CD4-positive, CD25-positive, alpha-beta regulatory T cell (primary cell): ENCODE measurements at regions not wholly inside any gene's neighbourhood (a gene's known extent, or its start where the extent isn't known, plus 50 kb on each side); places are given as distances from the start of the nearest gene placed in this dataset.
"Not testable (repeated sequence)": the region's sequence is repeated elsewhere in the genome, so short reads cannot be mapped to it uniquely, and the experiment has no call there.

Source experiments
- ATAC-seq, 2 donors: fragments of 150-1000 bp; cut with Tn5 transposase; one replicate each; pipeline ENCODE4 v1.10.0; 2021; ENCODE audit warnings: low read depth in 2 of 2, moderate number of reproducible peaks in 2 of 2, moderate library complexity in 1 of 2
- DNase-seq, 3 donors: peaks; one replicate each; pipeline versions ENCODE4 v3.0.0 to v3.0.0-alpha.2; 2012 to 2022; ENCODE audit warnings: mixed read lengths in 1 of 3
- H3K27ac ChIP-seq: one replicate; pipeline ENCODE4 v1.7.0; 2013; ENCODE audit warnings: mild to moderate bottlenecking, low read length; ENCODE audit not compliant: insufficient read depth, poor library complexity, severe bottlenecking
- H3K27me3 ChIP-seq: one replicate; pipeline ENCODE4 v1.7.0; 2013; ENCODE audit warnings: low read length; ENCODE audit not compliant: control insufficient read depth, insufficient read depth
- H3K36me3 ChIP-seq: one replicate; pipeline ENCODE4 v1.7.0; 2013; ENCODE audit warnings: mild to moderate bottlenecking, low read length, moderate library complexity; ENCODE audit not compliant: control insufficient read depth, insufficient read depth
- H3K4me1 ChIP-seq: 2 replicates; pipeline ENCODE4 v1.7.0; 2013; ENCODE audit warnings: mild to moderate bottlenecking, low read length; ENCODE audit not compliant: insufficient read depth, control insufficient read depth, poor library complexity, severe bottlenecking
- H3K4me3 ChIP-seq: one replicate; pipeline ENCODE4 v1.7.0; 2013; ENCODE audit warnings: low read depth, mild to moderate bottlenecking, low read length, moderate library complexity
- H3K9me3 ChIP-seq, 2 experiments: 1 replicate in 1 of 2; 2 replicates in 1 of 2; pipeline ENCODE4 v1.7.0; 2013; ENCODE audit warnings: low read length in 2 of 2, mild to moderate bottlenecking in 1 of 2, moderate library complexity in 1 of 2; ENCODE audit not compliant: control insufficient read depth in 2 of 2
- H3K27ac Mint-ChIP-seq, 3 donors: one replicate each; pipeline ENCODE4 v1.8.0; 2020 to 2022; ENCODE audit warnings: mild to moderate bottlenecking in 3 of 3, mixed read lengths in 3 of 3, moderate library complexity in 2 of 3
- H3K27me3 Mint-ChIP-seq: one replicate; pipeline ENCODE4 v1.8.0; 2022; ENCODE audit warnings: mild to moderate bottlenecking, mixed read lengths
- H3K36me3 Mint-ChIP-seq: one replicate; pipeline ENCODE4 v1.8.0; 2020; ENCODE audit warnings: mixed read lengths
- H3K4me1 Mint-ChIP-seq, 4 donors: one replicate each; pipeline ENCODE4 v1.8.0; 2020 to 2022; ENCODE audit warnings: mixed read lengths in 4 of 4, mild to moderate bottlenecking in 1 of 4
- H3K4me3 Mint-ChIP-seq, 4 donors: one replicate each; pipeline ENCODE4 v1.8.0; 2020 to 2022; ENCODE audit warnings: mild to moderate bottlenecking in 4 of 4, mixed read lengths in 4 of 4, moderate library complexity in 3 of 4
- H3K9me3 Mint-ChIP-seq, 7 donors: one replicate each; pipeline ENCODE4 v1.8.0; 2020 to 2022; ENCODE audit warnings: mixed read lengths in 7 of 7, mild to moderate bottlenecking in 3 of 7, moderate library complexity in 2 of 7

- Histone ChIP-seq H3K36me3 (no peaks in the 10 kb centered on the region), H3K27me3 (no peaks in the 10 kb centered on the region), H3K9me3 (no peaks in the 10 kb centered on the region), H3K4me1 (no peaks in the 10 kb centered on the region), H3K4me3 (no peak overlapping the region), H3K27ac (no peak overlapping the region)
- ATAC-seq = no peak
- H3K9me3 Mint-ChIP-seq = peaks cover 2 to 11% (median 5%) of the 10 kb centered on the region in 7 donors
- DNase-seq = no peak
- no peak overlapping the region for H3K27ac Mint-ChIP-seq
- no peaks in the 10 kb centered on the region for H3K27me3 Mint-ChIP-seq
- H3K4me3 Mint-ChIP-seq = no peak overlapping the region
- no peaks in the 10 kb centered on the region for H3K36me3 Mint-ChIP-seq
- no peaks in the 10 kb centered on the region for H3K4me1 Mint-ChIP-seq
These were observed 162.5 kb upstream of the CNTNAP4 start for GRCh38 chr16:76114681-76115080.

DNA sequence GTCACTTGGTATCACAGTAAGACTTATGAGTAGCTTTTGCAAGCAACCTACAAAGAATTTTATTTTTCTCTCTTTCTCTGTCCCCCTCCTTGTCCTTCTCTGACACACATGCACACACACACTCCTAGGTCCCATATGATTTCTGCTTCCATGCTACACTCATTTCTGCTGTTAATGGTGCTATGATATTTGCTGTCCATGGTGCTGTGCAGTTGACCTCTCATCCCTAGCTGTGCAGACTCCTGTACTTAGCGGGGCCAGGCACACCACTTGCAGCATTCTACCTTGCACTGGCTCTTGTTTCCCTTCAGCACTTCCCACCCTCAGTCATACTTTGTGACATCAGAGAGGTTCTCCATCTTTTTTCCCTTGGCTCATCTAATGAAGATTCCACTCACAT is 158.9 kb upstream of the CNTNAP4 start:
- no peaks in the 10 kb centered on the region for H3K27me3 Mint-ChIP-seq
- no peak overlapping the region for H3K4me3 Mint-ChIP-seq
- H3K4me3 ChIP-seq = no peak overlapping the region
- H3K27ac Mint-ChIP-seq = no peak overlapping the region
- ATAC-seq (no peak), DNase-seq (no peak)
- H3K4me1 Mint-ChIP-seq = no peaks in the 10 kb centered on the region
- H3K36me3 ChIP-seq = no peaks in the 10 kb centered on the region
- no peak overlapping the region for H3K27ac ChIP-seq
- no peaks in the 10 kb centered on the region for H3K36me3 Mint-ChIP-seq
- H3K9me3 ChIP-seq = no peaks in the 10 kb centered on the region
- peaks cover 2 to 11% (median 5%) of the 10 kb centered on the region in 7 donors for H3K9me3 Mint-ChIP-seq
- no peaks in the 10 kb centered on the region for H3K27me3 ChIP-seq
- H3K4me1 ChIP-seq = no peaks in the 10 kb centered on the region

GRCh38 chr16:76121636-76122035 is 155.6 kb upstream of the CNTNAP4 start:
- Histone ChIP-seq H3K9me3 (no peaks in the 10 kb centered on the region), H3K4me3 (no peak overlapping the region), H3K27me3 (no peaks in the 10 kb centered on the region), H3K36me3 (no peaks in the 10 kb centered on the region), H3K4me1 (no peaks in the 10 kb centered on the region), H3K27ac (no peak overlapping the region)
- Mint-ChIP-seq H3K4me1 (no peaks in the 10 kb centered on the region), H3K27me3 (no peaks in the 10 kb centered on the region), H3K36me3 (no peaks in the 10 kb centered on the region), H3K27ac (no peak overlapping the region), H3K9me3 (peaks cover 0 to 10% (median 4%) of the 10 kb centered on the region in 7 donors), H3K4me3 (no peak overlapping the region)
- no peak for DNase-seq
- ATAC-seq = no peak

- Histone ChIP-seq H3K36me3 (no peaks in the 10 kb centered on the region), H3K27me3 (no peaks in the 10 kb centered on the region), H3K4me1 (no peaks in the 10 kb centered on the region), H3K9me3 (no peaks in the 10 kb centered on the region), H3K4me3 (no peak overlapping the region), H3K27ac (no peak overlapping the region)
- no peak for ATAC-seq
- Mint-ChIP-seq H3K36me3 (no peaks in the 10 kb centered on the region), H3K27me3 (no peaks in the 10 kb centered on the region), H3K4me3 (no peak overlapping the region), H3K27ac (no peak overlapping the region), H3K4me1 (no peaks in the 10 kb centered on the region), H3K9me3 (peaks cover 0 to 11% (median 3%) of the 10 kb centered on the region in 7 donors)
- no peak for DNase-seq
These were observed 153.2 kb upstream of the CNTNAP4 start for GRCh38 chr16:76123966-76124365.

DNA sequence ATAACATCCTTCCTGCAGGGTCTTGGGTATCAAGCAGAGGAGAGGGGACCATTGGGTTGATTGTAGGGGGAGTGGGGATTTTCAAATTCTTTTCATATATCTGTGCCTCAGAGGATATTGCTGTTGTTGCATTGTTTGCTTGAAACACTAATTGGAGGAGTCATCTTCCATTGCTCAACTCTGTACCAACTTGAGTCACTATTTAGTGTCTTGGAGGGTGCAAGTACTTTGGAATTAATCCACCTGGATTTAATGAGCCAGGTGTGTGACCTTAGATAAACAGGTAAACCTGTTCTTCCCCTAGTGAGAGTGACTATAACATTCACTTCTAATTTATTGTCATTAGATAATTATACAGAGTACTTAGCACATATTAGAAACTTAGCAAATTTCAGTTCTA is 151.3 kb upstream of the CNTNAP4 start:
- Histone ChIP-seq H3K27ac (no peak overlapping the region), H3K9me3 (no peaks in the 10 kb centered on the region), H3K36me3 (no peaks in the 10 kb centered on the region), H3K4me3 (no peak overlapping the region), H3K4me1 (no peaks in the 10 kb centered on the region), H3K27me3 (no peaks in the 10 kb centered on the region)
- Mint-ChIP-seq H3K4me3 (no peak overlapping the region), H3K4me1 (no peaks in the 10 kb centered on the region), H3K27me3 (no peaks in the 10 kb centered on the region), H3K36me3 (no peaks in the 10 kb centered on the region), H3K9me3 (peaks cover 3 to 16% (median 5%) of the 10 kb centered on the region in 7 donors), H3K27ac (no peak overlapping the region)
- ATAC-seq (no peak), DNase-seq (no peak)

DNA sequence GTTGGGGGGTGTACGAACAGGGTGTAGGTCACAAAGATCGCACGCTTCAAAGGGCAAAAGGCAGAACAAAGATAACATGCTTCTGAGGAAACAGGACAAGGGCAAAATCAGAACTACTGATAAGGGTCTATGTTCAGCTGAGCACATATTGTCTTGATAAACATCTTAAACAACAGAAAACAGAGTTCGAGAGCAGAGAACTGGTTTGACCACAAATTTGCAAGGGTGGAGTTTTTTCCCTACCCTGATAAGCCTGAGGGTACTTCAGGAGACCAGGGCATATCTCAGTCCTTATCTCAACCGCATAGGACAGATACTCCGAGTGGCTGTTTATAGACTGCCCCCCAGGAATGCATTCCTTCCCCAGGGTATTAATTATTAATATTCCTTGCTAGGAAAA is 139.1 kb upstream of the CNTNAP4 start:
- ATAC-seq, DNase-seq, H3K4me3 Mint-ChIP-seq, H3K27me3 Mint-ChIP-seq, H3K4me1 Mint-ChIP-seq, H3K4me1 ChIP-seq, H3K27me3 ChIP-seq, H3K27ac ChIP-seq, H3K4me3 ChIP-seq, H3K36me3 Mint-ChIP-seq, H3K27ac Mint-ChIP-seq, H3K36me3 ChIP-seq, H3K9me3 ChIP-seq: not testable (repeated sequence)
- H3K9me3 Mint-ChIP-seq = peaks cover 0 to 11% (median 5%) of the 10 kb centered on the region in 7 donors

GRCh38 chr16:76157629-76158028 is 119.6 kb upstream of the CNTNAP4 start:
- H3K4me1 Mint-ChIP-seq = no peaks in the 10 kb centered on the region
- no peaks in the 10 kb centered on the region for H3K27me3 ChIP-seq
- H3K36me3 ChIP-seq = no peaks in the 10 kb centered on the region
- no peaks in the 10 kb centered on the region for H3K27me3 Mint-ChIP-seq
- no peak for DNase-seq
- no peak overlapping the region for H3K4me3 ChIP-seq
- no peaks in the 10 kb centered on the region for H3K36me3 Mint-ChIP-seq
- no peak overlapping the region for H3K27ac Mint-ChIP-seq
- peaks cover 0 to 7% (median 1%) of the 10 kb centered on the region in 7 donors for H3K9me3 Mint-ChIP-seq
- H3K27ac ChIP-seq = no peak overlapping the region
- no peaks in the 10 kb centered on the region for H3K9me3 ChIP-seq
- no peaks in the 10 kb centered on the region for H3K4me1 ChIP-seq
- no peak overlapping the region for H3K4me3 Mint-ChIP-seq
- ATAC-seq = no peak

DNA sequence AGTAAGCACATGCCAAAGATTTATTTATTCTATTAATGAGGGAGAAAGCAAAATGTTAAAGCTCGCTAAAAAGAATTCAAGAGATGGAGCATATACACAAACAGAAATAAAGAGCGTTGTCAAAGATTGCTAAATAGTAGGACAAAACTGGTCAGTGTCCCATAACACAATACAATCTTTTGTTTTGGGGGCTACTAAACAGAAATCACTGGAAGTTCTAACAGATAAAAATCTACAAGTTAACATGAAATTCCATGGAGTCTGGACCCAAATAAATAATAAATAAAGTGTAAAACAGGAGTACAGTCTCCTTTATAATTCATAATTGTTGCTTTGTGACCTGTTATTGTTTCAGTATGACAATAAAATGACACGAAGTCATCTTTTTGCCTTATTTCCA is 115.2 kb upstream of the CNTNAP4 start:
- no peak for ATAC-seq
- Histone ChIP-seq H3K4me1 (no peaks in the 10 kb centered on the region), H3K9me3 (no peaks in the 10 kb centered on the region), H3K36me3 (no peaks in the 10 kb centered on the region), H3K27me3 (no peaks in the 10 kb centered on the region), H3K4me3 (no peak overlapping the region), H3K27ac (no peak overlapping the region)
- Mint-ChIP-seq H3K36me3 (no peaks in the 10 kb centered on the region), H3K4me3 (no peak overlapping the region), H3K4me1 (no peaks in the 10 kb centered on the region), H3K9me3 (peaks cover 0 to 6% (median 1%) of the 10 kb centered on the region in 7 donors), H3K27ac (no peak overlapping the region), H3K27me3 (no peaks in the 10 kb centered on the region)
- DNase-seq = no peak
